Endothelial cell of umbilical vein (primary cell): ENCODE measurements at regions not wholly inside any gene's neighbourhood (a gene's known extent, or its start where the extent isn't known, plus 50 kb on each side); places are given as distances from the start of the nearest gene placed in this dataset.

Experiments
- BruUV-seq: library from RNA; stranded (reverse); fragments of 400-500 nt; replicated peaks from 2 replicates; lab custom pipeline; 2021; lab: Mats Ljungman, UMichigan
- CTCF ChIA-PET: fragments of 300-600, 350-600 bp; sonication (Branson Sonifier 250); formaldehyde crosslinking; loops from one replicate; lab custom pipeline; 2021; ENCODE audit warnings: antibody characterized with exemption, inconsistent platforms; lab: Charles Lee
- POLR2A ChIA-PET: fragments of 300-600, 350-600 bp; sonication (Branson Sonifier 250); formaldehyde crosslinking; loops from one replicate; lab custom pipeline; 2021; ENCODE audit warnings: antibody characterized with exemption, inconsistent platforms; lab: Charles Lee
- DNase-seq: peaks from one replicate; pipeline ENCODE4 v3.0.0-alpha.2; 2011; ENCODE audit warnings: low read depth, low spot score
- FAIRE-seq: peaks from 2 replicates; lab custom pipeline; 2011; peaks lifted over from hg19 to GRCh38; lab: Jason Lieb, UNC
- H2AFZ ChIP-seq: 2 replicates; pipeline ENCODE4 v1.6.0; 2012; ENCODE audit warnings: low read depth, low read length, control low read depth, inconsistent platforms
- H3K27ac ChIP-seq: 2 replicates; pipeline ENCODE4 v1.5.1; 2011; ENCODE audit warnings: low read depth, mild to moderate bottlenecking, control low read depth, low read length, moderate library complexity; ENCODE audit not compliant: insufficient read depth
- H3K27me3 ChIP-seq, 2 experiments: 2 replicates each; pipeline versions ENCODE4 v1.6.0 to v1.6.1; 2011; ENCODE audit warnings: low read length in 2 of 2, mixed read lengths in 1 of 2; ENCODE audit not compliant: control insufficient read depth in 2 of 2, insufficient read depth in 2 of 2
- H3K36me3 ChIP-seq, 2 experiments: 2 replicates in 1 of 2; 3 replicates in 1 of 2; pipeline ENCODE4 v1.5.1; 2011; ENCODE audit warnings: low read length in 2 of 2, mild to moderate bottlenecking in 1 of 2, moderate library complexity in 1 of 2; ENCODE audit not compliant: control insufficient read depth in 2 of 2, insufficient read depth in 2 of 2; ENCODE audit errors: extremely low read depth in 1 of 2
- H3K4me1 ChIP-seq: 3 replicates; pipeline ENCODE4 v1.5.1; 2011; ENCODE audit warnings: mild to moderate bottlenecking, low read length; ENCODE audit not compliant: control insufficient read depth, insufficient read depth; ENCODE audit errors: extremely low read depth
- H3K4me2 ChIP-seq: 2 replicates; pipeline ENCODE4 v1.6.1; 2011; ENCODE audit warnings: low read length, control low read depth, mixed read lengths; ENCODE audit not compliant: insufficient read depth
- H3K4me3 ChIP-seq, 3 experiments: fragments of 200-600 bp in 1 of 3; sonication (generic), shearing (Covaris generic) in 1 of 3; replicated peaks in 1 of 3; 2 replicates each; pipeline ENCODE4 v1.5.1; 2011 to 2016; ENCODE audit warnings: control low read depth in 3 of 3, low read length in 3 of 3, mild to moderate bottlenecking in 2 of 3, inconsistent platforms in 1 of 3, low read depth in 1 of 3, moderate library complexity in 1 of 3; ENCODE audit not compliant: insufficient read depth in 1 of 3
- H3K79me2 ChIP-seq: 2 replicates; pipeline ENCODE4 v1.6.0; 2012; ENCODE audit warnings: low read length, inconsistent platforms; ENCODE audit not compliant: control insufficient read depth, insufficient read depth
- H3K9ac ChIP-seq: replicated peaks from 2 replicates; pipeline ENCODE3; 2011; ENCODE audit warnings: low read length, control low read depth; ENCODE audit not compliant: insufficient read depth; ENCODE audit errors: extremely low read depth
- H3K9me1 ChIP-seq: replicated peaks from 3 replicates; pipeline ENCODE4 v1.6.0; 2011; ENCODE audit warnings: mild to moderate bottlenecking, low read length; ENCODE audit not compliant: control insufficient read depth, insufficient read depth; ENCODE audit errors: extremely low read depth
- H3K9me3 ChIP-seq: replicated peaks from 2 replicates; pipeline ENCODE4 v1.5.1; 2012; ENCODE audit warnings: low read length, inconsistent platforms; ENCODE audit not compliant: control insufficient read depth, insufficient read depth
- H4K20me1 ChIP-seq: replicated peaks from 2 replicates; pipeline ENCODE3; 2011; ENCODE audit warnings: mild to moderate bottlenecking, low read length; ENCODE audit not compliant: control insufficient read depth, insufficient read depth; ENCODE audit errors: extremely low read depth
- EZH2 ChIP-seq: IDR thresholded peaks from 2 replicates; pipeline ENCODE4 v1.6.1; 2012; ENCODE audit warnings: borderline replicate concordance, low read depth, mild to moderate bottlenecking, moderate library complexity, low read length, inconsistent platforms; ENCODE audit not compliant: severe bottlenecking
- FOS ChIP-seq: IDR thresholded peaks from 2 replicates; pipeline ENCODE4 v1.6.1; 2011; ENCODE audit warnings: mild to moderate bottlenecking, low read length, moderate library complexity, borderline replicate concordance; ENCODE audit not compliant: insufficient read depth
- GATA2 ChIP-seq: IDR thresholded peaks from 2 replicates; pipeline ENCODE4 v1.7.0; 2011; ENCODE audit warnings: low read depth, mild to moderate bottlenecking, moderate library complexity, mixed read lengths, low read length; ENCODE audit not compliant: insufficient read length, insufficient read depth
- JUN ChIP-seq: IDR thresholded peaks from 2 replicates; pipeline ENCODE4 v1.6.1; 2011; ENCODE audit warnings: borderline replicate concordance, low read depth; ENCODE audit not compliant: insufficient read length, insufficient read depth
- MAX ChIP-seq: IDR thresholded peaks from 2 replicates; pipeline ENCODE4 v1.6.1; 2011; ENCODE audit not compliant: insufficient read depth, insufficient read length
- MYC ChIP-seq: IDR thresholded peaks from one replicate; pipeline ENCODE4 v1.6.1; 2011; ENCODE audit warnings: mild to moderate bottlenecking, low read depth, low read length
- POLR2A ChIP-seq: IDR thresholded peaks from 2 replicates; pipeline ENCODE4 v1.6.1; 2012; ENCODE audit warnings: low read depth, mild to moderate bottlenecking, control low read depth, low read length
- POLR2AphosphoS5 ChIP-seq: IDR thresholded peaks from 2 replicates; pipeline ENCODE4 v1.6.1; 2012; ENCODE audit warnings: low read depth, mild to moderate bottlenecking, control low read depth, low read length, moderate library complexity; ENCODE audit not compliant: insufficient read depth
- dilution Hi-C: fragments of 300-500 bp; cut with MboI; formaldehyde crosslinking; loops from one replicate; pipeline ENCODE4 v1.15.0; 2019; ENCODE audit warnings: low sequenced_read_pairs; ENCODE audit not compliant: extremely low pct_ligation_motif_present
- intact Hi-C: fragments of 100-400 bp; cut with micrococcal nuclease; formaldehyde crosslinking; loops from one replicate; pipeline ENCODE4 v1.10.0; 2022
- TF ChIP-seq, protein P1 (sequence below), 2 donors: IDR thresholded peaks; 1 replicate in 1 of 2; 2 replicates in 1 of 2; pipeline ENCODE4 v1.5.1; 2011; ENCODE audit warnings: low read length in 2 of 2, mild to moderate bottlenecking in 2 of 2, moderate library complexity in 2 of 2, control low read depth in 1 of 2, inconsistent platforms in 1 of 2, low read depth in 1 of 2; ENCODE audit not compliant: insufficient read depth in 1 of 2; ENCODE audit errors: extremely low read depth in 1 of 2

GRCh38 chrX:43525901-43526610 is 130.0 kb upstream of the MAOA start:
- TF ChIP-seq, protein P1, sequence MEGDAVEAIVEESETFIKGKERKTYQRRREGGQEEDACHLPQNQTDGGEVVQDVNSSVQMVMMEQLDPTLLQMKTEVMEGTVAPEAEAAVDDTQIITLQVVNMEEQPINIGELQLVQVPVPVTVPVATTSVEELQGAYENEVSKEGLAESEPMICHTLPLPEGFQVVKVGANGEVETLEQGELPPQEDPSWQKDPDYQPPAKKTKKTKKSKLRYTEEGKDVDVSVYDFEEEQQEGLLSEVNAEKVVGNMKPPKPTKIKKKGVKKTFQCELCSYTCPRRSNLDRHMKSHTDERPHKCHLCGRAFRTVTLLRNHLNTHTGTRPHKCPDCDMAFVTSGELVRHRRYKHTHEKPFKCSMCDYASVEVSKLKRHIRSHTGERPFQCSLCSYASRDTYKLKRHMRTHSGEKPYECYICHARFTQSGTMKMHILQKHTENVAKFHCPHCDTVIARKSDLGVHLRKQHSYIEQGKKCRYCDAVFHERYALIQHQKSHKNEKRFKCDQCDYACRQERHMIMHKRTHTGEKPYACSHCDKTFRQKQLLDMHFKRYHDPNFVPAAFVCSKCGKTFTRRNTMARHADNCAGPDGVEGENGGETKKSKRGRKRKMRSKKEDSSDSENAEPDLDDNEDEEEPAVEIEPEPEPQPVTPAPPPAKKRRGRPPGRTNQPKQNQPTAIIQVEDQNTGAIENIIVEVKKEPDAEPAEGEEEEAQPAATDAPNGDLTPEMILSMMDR (IDR thresholded peaks at IDR 0.05; ENCODE audit: extremely low read depth in 1 of 2, insufficient read depth in 1 of 2, low read depth in 1 of 2, low read length in 2 of 2): no peak
- TF ChIP-seq JUN (no peak), POLR2AphosphoS5 (no peak)
- H3K9me1 ChIP-seq: no peaks in the 10 kb centered on the region
- intact Hi-C loops (no loop called here), dilution Hi-C loops (no loop called here)
- DNase-seq: no peak
- H3K27ac ChIP-seq: no peak overlapping the region
- ChIA-PET CTCF (no interaction called here), POLR2A (no interaction called here)
- no peaks in the 10 kb centered on the region for H3K36me3 ChIP-seq
- no peaks in the 10 kb centered on the region for H4K20me1 ChIP-seq
- no peak overlapping the region for H3K4me3 ChIP-seq
- H3K4me2 ChIP-seq: no peak overlapping the region
- H2AFZ ChIP-seq: no peak overlapping the region
- no peaks in the 10 kb centered on the region for H3K4me1 ChIP-seq
- FAIRE-seq: no peak
- H3K27me3 ChIP-seq: no peaks in the 10 kb centered on the region
- no peaks in the 10 kb centered on the region for H3K9me3 ChIP-seq
- H3K79me2 ChIP-seq: no peaks in the 10 kb centered on the region
- BruUV-seq: no TSS peak
- H3K9ac ChIP-seq: no peak overlapping the region

GRCh38 chrX:43526878-43527277 is 129.2 kb upstream of the MAOA start:
- Histone ChIP-seq H3K27me3 (no peaks in the 10 kb centered on the region), H2AFZ (no peak overlapping the region), H3K36me3 (no peaks in the 10 kb centered on the region), H3K9ac (no peak overlapping the region), H4K20me1 (no peaks in the 10 kb centered on the region), H3K27ac (no peak overlapping the region), H3K4me2 (no peak overlapping the region), H3K9me1 (no peaks in the 10 kb centered on the region), H3K79me2 (no peaks in the 10 kb centered on the region), H3K4me3 (no peak overlapping the region), H3K9me3 (no peaks in the 10 kb centered on the region), H3K4me1 (no peaks in the 10 kb centered on the region)
- no peak for DNase-seq
- intact Hi-C loops: no loop called here
- no peak for TF ChIP-seq POLR2AphosphoS5
- TF ChIP-seq GATA2: no peak
- TF ChIP-seq, protein P1 (IDR thresholded peaks at IDR 0.05; ENCODE audit: extremely low read depth in 1 of 2, insufficient read depth in 1 of 2, low read depth in 1 of 2, low read length in 2 of 2): no peak
- no peak for TF ChIP-seq MAX
- TF ChIP-seq MYC: no peak
- no peak for TF ChIP-seq JUN
- no peak for TF ChIP-seq POLR2A
- no peak for TF ChIP-seq FOS
- TF ChIP-seq EZH2: no peak
- dilution Hi-C loops: no loop called here
- no TSS peak for BruUV-seq
- FAIRE-seq: no peak
- CTCF ChIA-PET: no interaction called here
- POLR2A ChIA-PET: no interaction called here
